ENCODE measurements at regions not wholly inside any gene's neighbourhood (a gene's known extent, or its start where the extent isn't known, plus 50 kb on each side); places are given as distances from the start of the nearest gene placed in this dataset.

- no peak overlapping the region for H3K9ac ChIP-seq (ENCODE audit: low read length)
- no peak overlapping the region for H3K4me3 ChIP-seq (ENCODE audit: low read length)
- no peaks in the 10 kb centered on the region for H3K36me3 ChIP-seq (ENCODE audit: control insufficient read depth, low read depth, low read length)
- H3K4me1 ChIP-seq (ENCODE audit: control insufficient read depth, low read depth, low read length) = no peaks in the 10 kb centered on the region
- no peak overlapping the region for H3K27ac ChIP-seq (ENCODE audit: low read length)
- H3K9me3 ChIP-seq (ENCODE audit: control insufficient read depth, low read depth, low read length) = no peaks in the 10 kb centered on the region
- no peaks in the 10 kb centered on the region for H3K27me3 ChIP-seq (ENCODE audit: control insufficient read depth, insufficient read depth, low read length)
Observed at GRCh38 chr5:118723021-118723338, 265.4 kb downstream of the DTWD2 start.

- no peaks in the 10 kb centered on the region for H3K9me3 ChIP-seq (ENCODE audit: control insufficient read depth, low read depth, low read length)
- H3K9ac ChIP-seq (ENCODE audit: low read length) = no peak overlapping the region
- no peak overlapping the region for H3K27ac ChIP-seq (ENCODE audit: low read length)
Observed at GRCh38 chr5:118722122-118723020, 266.0 kb downstream of the DTWD2 start.

GRCh38 chr5:118711727-118712126 lies 276.6 kb downstream of the DTWD2 start:
- Histone ChIP-seq H3K4me1 (ENCODE audit: control insufficient read depth, low read depth, low read length) (no peaks in the 10 kb centered on the region), H3K27ac (ENCODE audit: low read length) (no peak overlapping the region), H3K27me3 (ENCODE audit: control insufficient read depth, insufficient read depth, low read length) (no peaks in the 10 kb centered on the region), H3K36me3 (ENCODE audit: control insufficient read depth, low read depth, low read length) (no peaks in the 10 kb centered on the region), H3K9ac (ENCODE audit: low read length) (no peak overlapping the region), H3K4me3 (ENCODE audit: low read length) (no peak overlapping the region), H3K9me3 (ENCODE audit: control insufficient read depth, low read depth, low read length) (no peaks in the 10 kb centered on the region)

More at GRCh38 chr5:118722122-118723020, 266.0 kb downstream of the DTWD2 start:
- Histone ChIP-seq H3K27me3 (ENCODE audit: control insufficient read depth, insufficient read depth, low read length) (no peaks in the 10 kb centered on the region), H3K4me1 (ENCODE audit: control insufficient read depth, low read depth, low read length) (no peaks in the 10 kb centered on the region), H3K4me3 (ENCODE audit: low read length) (no peak overlapping the region), H3K36me3 (ENCODE audit: control insufficient read depth, low read depth, low read length) (no peaks in the 10 kb centered on the region)

- H3K9me3 ChIP-seq (ENCODE audit: control insufficient read depth, low read depth, low read length) = peaks cover 13% of the 10 kb centered on the region
- no peaks in the 10 kb centered on the region for H3K4me1 ChIP-seq (ENCODE audit: control insufficient read depth, low read depth, low read length)
- no peaks in the 10 kb centered on the region for H3K27me3 ChIP-seq (ENCODE audit: control insufficient read depth, insufficient read depth, low read length)
- H3K27ac ChIP-seq (ENCODE audit: low read length) = no peak overlapping the region
- no peak overlapping the region for H3K4me3 ChIP-seq (ENCODE audit: low read length)
- no peaks in the 10 kb centered on the region for H3K36me3 ChIP-seq (ENCODE audit: control insufficient read depth, low read depth, low read length)
- H3K9ac ChIP-seq (ENCODE audit: low read length) = no peak overlapping the region
Observed at GRCh38 chr5:118705959-118706667, 282.2 kb downstream of the DTWD2 start.

GRCh38 chr5:118703241-118703640 lies 285.1 kb downstream of the DTWD2 start:
- peaks cover 13% of the 10 kb centered on the region for H3K9me3 ChIP-seq (ENCODE audit: control insufficient read depth, low read depth, low read length)
- H3K27me3 ChIP-seq (ENCODE audit: control insufficient read depth, insufficient read depth, low read length) = no peaks in the 10 kb centered on the region
- no peaks in the 10 kb centered on the region for H3K4me1 ChIP-seq (ENCODE audit: control insufficient read depth, low read depth, low read length)
- no peak overlapping the region for H3K4me3 ChIP-seq (ENCODE audit: low read length)
- no peaks in the 10 kb centered on the region for H3K36me3 ChIP-seq (ENCODE audit: control insufficient read depth, low read depth, low read length)
- no peak overlapping the region for H3K9ac ChIP-seq (ENCODE audit: low read length)
- no peak overlapping the region for H3K27ac ChIP-seq (ENCODE audit: low read length)

- H3K9me3 ChIP-seq (ENCODE audit: control insufficient read depth, low read depth, low read length) = peaks cover 13% of the 10 kb centered on the region
- no peaks in the 10 kb centered on the region for H3K27me3 ChIP-seq (ENCODE audit: control insufficient read depth, insufficient read depth, low read length)
- H3K4me3 ChIP-seq (ENCODE audit: low read length) = no peak overlapping the region
- no peaks in the 10 kb centered on the region for H3K4me1 ChIP-seq (ENCODE audit: control insufficient read depth, low read depth, low read length)
- H3K36me3 ChIP-seq (ENCODE audit: control insufficient read depth, low read depth, low read length) = no peaks in the 10 kb centered on the region
- H3K27ac ChIP-seq (ENCODE audit: low read length) = no peak overlapping the region
- H3K9ac ChIP-seq (ENCODE audit: low read length) = no peak overlapping the region
Observed at GRCh38 chr5:118701791-118702190, 286.6 kb downstream of the DTWD2 start.

GRCh38 chr5:118700510-118700909 lies 287.8 kb downstream of the DTWD2 start:
- H3K27me3 ChIP-seq (ENCODE audit: control insufficient read depth, insufficient read depth, low read length) = no peaks in the 10 kb centered on the region
- H3K4me3 ChIP-seq (ENCODE audit: low read length) = no peak overlapping the region
- no peak overlapping the region for H3K27ac ChIP-seq (ENCODE audit: low read length)
- no peaks in the 10 kb centered on the region for H3K36me3 ChIP-seq (ENCODE audit: control insufficient read depth, low read depth, low read length)
- H3K4me1 ChIP-seq (ENCODE audit: control insufficient read depth, low read depth, low read length) = no peaks in the 10 kb centered on the region
- peaks cover 13% of the 10 kb centered on the region for H3K9me3 ChIP-seq (ENCODE audit: control insufficient read depth, low read depth, low read length)
- H3K9ac ChIP-seq (ENCODE audit: low read length) = no peak overlapping the region

GRCh38 chr5:118698774-118699173 lies 289.6 kb downstream of the DTWD2 start:
- Histone ChIP-seq H3K4me3 (ENCODE audit: low read length) (no peak overlapping the region), H3K27ac (ENCODE audit: low read length) (no peak overlapping the region), H3K4me1 (ENCODE audit: control insufficient read depth, low read depth, low read length) (no peaks in the 10 kb centered on the region), H3K9me3 (ENCODE audit: control insufficient read depth, low read depth, low read length) (peaks cover 10% of the 10 kb centered on the region), H3K9ac (ENCODE audit: low read length) (no peak overlapping the region), H3K36me3 (ENCODE audit: control insufficient read depth, low read depth, low read length) (no peaks in the 10 kb centered on the region), H3K27me3 (ENCODE audit: control insufficient read depth, insufficient read depth, low read length) (no peaks in the 10 kb centered on the region)

- H3K27ac ChIP-seq (ENCODE audit: low read length) = no peak overlapping the region
- no peaks in the 10 kb centered on the region for H3K4me1 ChIP-seq (ENCODE audit: control insufficient read depth, low read depth, low read length)
- no peak overlapping the region for H3K9ac ChIP-seq (ENCODE audit: low read length)
- no peaks in the 10 kb centered on the region for H3K9me3 ChIP-seq (ENCODE audit: control insufficient read depth, low read depth, low read length)
- H3K4me3 ChIP-seq (ENCODE audit: low read length) = no peak overlapping the region
- no peaks in the 10 kb centered on the region for H3K27me3 ChIP-seq (ENCODE audit: control insufficient read depth, insufficient read depth, low read length)
- no peaks in the 10 kb centered on the region for H3K36me3 ChIP-seq (ENCODE audit: control insufficient read depth, low read depth, low read length)
Observed at GRCh38 chr5:118696076-118696475, 292.3 kb downstream of the DTWD2 start.

GRCh38 chr5:118692811-118693342 lies 295.5 kb downstream of the DTWD2 start:
- Histone ChIP-seq H3K27me3 (ENCODE audit: control insufficient read depth, insufficient read depth, low read length) (no peaks in the 10 kb centered on the region), H3K9me3 (ENCODE audit: control insufficient read depth, low read depth, low read length) (no peaks in the 10 kb centered on the region), H3K4me3 (ENCODE audit: low read length) (no peak overlapping the region), H3K36me3 (ENCODE audit: control insufficient read depth, low read depth, low read length) (no peaks in the 10 kb centered on the region), H3K27ac (ENCODE audit: low read length) (no peak overlapping the region), H3K4me1 (ENCODE audit: control insufficient read depth, low read depth, low read length) (no peaks in the 10 kb centered on the region), H3K9ac (ENCODE audit: low read length) (no peak overlapping the region)

- Histone ChIP-seq H3K4me3 (ENCODE audit: low read length) (no peak overlapping the region), H3K27me3 (ENCODE audit: control insufficient read depth, insufficient read depth, low read length) (no peaks in the 10 kb centered on the region), H3K36me3 (ENCODE audit: control insufficient read depth, low read depth, low read length) (no peaks in the 10 kb centered on the region), H3K27ac (ENCODE audit: low read length) (no peak overlapping the region), H3K9ac (ENCODE audit: low read length) (no peak overlapping the region), H3K4me1 (ENCODE audit: control insufficient read depth, low read depth, low read length) (no peaks in the 10 kb centered on the region), H3K9me3 (ENCODE audit: control insufficient read depth, low read depth, low read length) (no peaks in the 10 kb centered on the region)
Observed at GRCh38 chr5:118687661-118688621, 300.4 kb downstream of the DTWD2 start.
